ENCODE measurements at regions not wholly inside any gene's neighbourhood (a gene's known extent, or its start where the extent isn't known, plus 50 kb on each side); places are given as distances from the start of the nearest gene placed in this dataset.

DNA sequence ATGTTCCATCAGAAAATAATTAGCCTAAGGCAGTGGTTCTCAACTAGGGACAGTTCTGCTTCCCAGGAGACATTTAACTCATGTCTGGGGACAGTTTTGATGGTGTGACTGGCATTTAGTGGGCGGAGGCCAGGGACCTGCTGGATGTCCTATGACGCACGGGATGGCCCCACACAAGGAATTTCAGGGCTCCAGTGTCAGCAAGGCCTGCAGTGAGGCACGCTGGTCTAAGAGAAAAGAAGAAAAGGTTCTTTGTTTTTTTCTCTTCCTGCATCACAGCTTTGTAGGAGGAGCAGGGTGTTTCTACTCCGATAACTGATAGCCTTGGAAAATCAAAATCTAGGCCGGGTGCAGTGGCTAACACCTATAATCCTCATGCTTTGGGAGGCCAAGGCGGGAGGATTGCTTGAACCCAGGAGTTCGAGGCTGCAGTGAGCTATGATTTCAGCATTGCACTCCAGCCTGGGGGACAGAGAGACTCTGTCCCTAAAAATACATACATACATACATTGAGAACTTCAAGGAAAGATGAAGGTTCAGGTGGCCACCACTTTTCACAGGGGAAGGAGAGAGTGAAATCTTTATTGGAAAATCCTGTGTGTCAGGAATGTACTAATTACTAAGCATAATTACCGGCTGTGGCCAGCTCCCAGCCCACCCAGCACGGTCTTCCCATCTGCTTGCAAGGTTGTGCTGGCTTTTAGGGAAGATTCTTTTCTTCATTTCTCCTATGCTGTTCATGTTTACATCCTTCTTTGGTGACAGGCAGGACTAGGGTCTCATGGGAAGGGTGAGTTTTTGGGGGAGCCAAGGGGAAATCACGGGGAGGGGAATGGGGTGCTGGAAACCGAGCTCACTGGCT is 150.4 kb downstream of the ACTR3B start:
- intact Hi-C loops (cut with micrococcal nuclease; ENCODE audit: unreplicated experiment): no loop called here

DNA sequence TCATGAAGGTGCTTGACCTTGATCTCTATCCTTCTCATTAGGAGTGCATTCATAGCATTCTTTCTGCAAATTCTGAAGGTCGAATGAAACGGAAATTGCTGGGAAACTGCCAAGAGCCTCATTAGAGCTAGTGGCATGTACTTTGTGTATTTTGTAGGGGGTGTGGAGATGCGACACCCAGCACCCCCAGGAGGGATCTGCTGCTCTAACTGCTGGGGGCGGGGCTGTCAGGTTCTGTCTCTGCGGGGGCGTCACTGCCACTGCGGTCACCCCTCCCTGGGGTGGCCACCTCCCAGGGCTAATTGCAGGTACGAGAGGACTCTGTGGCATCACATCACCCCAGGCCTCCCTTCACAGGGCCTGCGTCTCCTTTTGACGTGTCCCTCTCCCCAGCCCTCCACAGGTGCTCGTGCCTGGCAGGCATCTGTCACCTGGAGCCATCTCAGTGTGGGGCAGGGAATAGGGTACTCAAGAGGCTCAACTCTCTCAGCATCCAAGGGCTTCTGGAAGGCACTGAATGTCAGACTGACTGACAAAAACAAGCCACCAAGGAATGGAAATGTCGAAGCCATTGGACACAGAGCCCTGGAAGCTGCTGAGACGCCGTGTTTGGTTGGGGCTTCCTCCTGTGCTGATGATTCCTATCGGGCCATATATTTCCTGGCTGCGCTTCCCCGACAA is 151.1 kb downstream of the ACTR3B start:
- H3K36me3 ChIP-seq (ENCODE audit: insufficient read depth, low read length): no peaks in the 10 kb centered on the region
- H2AFZ ChIP-seq (ENCODE audit: low read length): no peak overlapping the region
- POLR2A ChIA-PET: no interaction called here
- H3K27ac ChIP-seq (ENCODE audit: low read depth, low read length, poor library complexity, severe bottlenecking): no peak overlapping the region
- DNase-seq (ENCODE audit: low spot score): no peak
- BruUV-seq (replicated peaks): no TSS peak
- no peak overlapping the region for H3K4me2 ChIP-seq (ENCODE audit: low read length)
- H3K9me2 ChIP-seq (ENCODE audit: insufficient read depth, low read length): no peaks in the 10 kb centered on the region
- no peaks in the 10 kb centered on the region for H3K4me1 ChIP-seq (ENCODE audit: insufficient read depth, low read length, poor library complexity, severe bottlenecking)
- no peak for TF ChIP-seq EZH2phosphoT487 (IDR thresholded peaks at IDR 0.05; ENCODE audit: borderline replicate concordance, low read depth, low read length)
- TF ChIP-seq, protein P1, sequence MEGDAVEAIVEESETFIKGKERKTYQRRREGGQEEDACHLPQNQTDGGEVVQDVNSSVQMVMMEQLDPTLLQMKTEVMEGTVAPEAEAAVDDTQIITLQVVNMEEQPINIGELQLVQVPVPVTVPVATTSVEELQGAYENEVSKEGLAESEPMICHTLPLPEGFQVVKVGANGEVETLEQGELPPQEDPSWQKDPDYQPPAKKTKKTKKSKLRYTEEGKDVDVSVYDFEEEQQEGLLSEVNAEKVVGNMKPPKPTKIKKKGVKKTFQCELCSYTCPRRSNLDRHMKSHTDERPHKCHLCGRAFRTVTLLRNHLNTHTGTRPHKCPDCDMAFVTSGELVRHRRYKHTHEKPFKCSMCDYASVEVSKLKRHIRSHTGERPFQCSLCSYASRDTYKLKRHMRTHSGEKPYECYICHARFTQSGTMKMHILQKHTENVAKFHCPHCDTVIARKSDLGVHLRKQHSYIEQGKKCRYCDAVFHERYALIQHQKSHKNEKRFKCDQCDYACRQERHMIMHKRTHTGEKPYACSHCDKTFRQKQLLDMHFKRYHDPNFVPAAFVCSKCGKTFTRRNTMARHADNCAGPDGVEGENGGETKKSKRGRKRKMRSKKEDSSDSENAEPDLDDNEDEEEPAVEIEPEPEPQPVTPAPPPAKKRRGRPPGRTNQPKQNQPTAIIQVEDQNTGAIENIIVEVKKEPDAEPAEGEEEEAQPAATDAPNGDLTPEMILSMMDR (conservative IDR thresholded peaks at IDR 0.05; ENCODE audit: low read length): no peak
- CTCF ChIA-PET (ENCODE audit: unreplicated experiment): no interaction called here
- H3K4me3 ChIP-seq (ENCODE audit: low read depth, low read length, poor library complexity, severe bottlenecking): no peak overlapping the region
- H3K9me3 ChIP-seq (ENCODE audit: low read length): no peaks in the 10 kb centered on the region
- intact Hi-C loops (cut with micrococcal nuclease; ENCODE audit: unreplicated experiment): no loop called here
- H4K20me1 ChIP-seq (ENCODE audit: insufficient read depth, low read length): no peaks in the 10 kb centered on the region
- no peaks in the 10 kb centered on the region for H3K79me2 ChIP-seq (ENCODE audit: insufficient read depth, low read depth, low read length)

More for the DNA sequence above, 150.4 kb downstream of the ACTR3B start:
- no TSS peak for BruUV-seq (replicated peaks)
- Histone ChIP-seq H3K27ac (ENCODE audit: low read depth, low read length, poor library complexity, severe bottlenecking) (no peak overlapping the region), H3K9me2 (ENCODE audit: insufficient read depth, low read length) (no peaks in the 10 kb centered on the region), H3K9me3 (ENCODE audit: low read length) (no peaks in the 10 kb centered on the region), H3K36me3 (ENCODE audit: insufficient read depth, low read length) (no peaks in the 10 kb centered on the region), H3K4me1 (ENCODE audit: insufficient read depth, low read length, poor library complexity, severe bottlenecking) (no peaks in the 10 kb centered on the region), H3K4me2 (ENCODE audit: low read length) (no peak overlapping the region), H2AFZ (ENCODE audit: low read length) (no peak overlapping the region), H3K79me2 (ENCODE audit: insufficient read depth, low read depth, low read length) (no peaks in the 10 kb centered on the region), H3K4me3 (ENCODE audit: low read depth, low read length, poor library complexity, severe bottlenecking) (no peak overlapping the region), H4K20me1 (ENCODE audit: insufficient read depth, low read length) (no peaks in the 10 kb centered on the region)
- POLR2A ChIA-PET: no interaction called here
- CTCF ChIA-PET (ENCODE audit: unreplicated experiment): no interaction called here
- TF ChIP-seq, protein P1 (conservative IDR thresholded peaks at IDR 0.05; ENCODE audit: low read length): no peak
- TF ChIP-seq EZH2phosphoT487 (IDR thresholded peaks at IDR 0.05; ENCODE audit: borderline replicate concordance, low read depth, low read length): no peak
- no peak for DNase-seq (ENCODE audit: low spot score)

DNA sequence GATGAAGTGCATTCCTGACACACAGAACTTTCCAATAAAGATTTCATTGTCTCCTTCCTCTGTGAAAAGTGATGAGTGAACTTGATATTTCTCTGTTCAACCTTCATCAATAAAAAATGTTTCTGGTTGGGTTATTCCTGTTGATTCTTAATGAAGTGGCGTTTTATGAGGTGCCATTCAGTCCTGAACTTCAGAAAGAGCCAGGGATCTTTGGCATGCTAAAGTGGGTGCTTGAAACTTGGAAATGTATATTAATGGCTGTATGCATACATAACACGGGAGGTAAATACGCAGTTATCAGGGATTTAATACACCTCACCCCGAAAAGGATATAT is 151.6 kb downstream of the ACTR3B start:
- BruUV-seq (replicated peaks): no TSS peak

More for the DNA sequence above, 151.6 kb downstream of the ACTR3B start:
- Histone ChIP-seq H4K20me1 (ENCODE audit: insufficient read depth, low read length) (no peaks in the 10 kb centered on the region), H3K9me2 (ENCODE audit: insufficient read depth, low read length) (no peaks in the 10 kb centered on the region), H3K36me3 (ENCODE audit: insufficient read depth, low read length) (no peaks in the 10 kb centered on the region), H2AFZ (ENCODE audit: low read length) (no peak overlapping the region), H3K79me2 (ENCODE audit: insufficient read depth, low read depth, low read length) (no peaks in the 10 kb centered on the region), H3K4me2 (ENCODE audit: low read length) (no peak overlapping the region), H3K4me1 (ENCODE audit: insufficient read depth, low read length, poor library complexity, severe bottlenecking) (no peaks in the 10 kb centered on the region), H3K27ac (ENCODE audit: low read depth, low read length, poor library complexity, severe bottlenecking) (no peak overlapping the region), H3K4me3 (ENCODE audit: low read depth, low read length, poor library complexity, severe bottlenecking) (no peak overlapping the region), H3K9me3 (ENCODE audit: low read length) (no peaks in the 10 kb centered on the region)
- DNase-seq (ENCODE audit: low spot score): no peak
- intact Hi-C loops (cut with micrococcal nuclease; ENCODE audit: unreplicated experiment): no loop called here
- no peak for TF ChIP-seq EZH2phosphoT487 (IDR thresholded peaks at IDR 0.05; ENCODE audit: borderline replicate concordance, low read depth, low read length)
- TF ChIP-seq, protein P1 (conservative IDR thresholded peaks at IDR 0.05; ENCODE audit: low read length): no peak
- CTCF ChIA-PET (ENCODE audit: unreplicated experiment): no interaction called here
- POLR2A ChIA-PET: no interaction called here
